ENCODE measurements at regions not wholly inside any gene's neighbourhood (a gene's known extent, or its start where the extent isn't known, plus 50 kb on each side); places are given as distances from the start of the nearest gene placed in this dataset.
"Not testable (repeated sequence)": the region's sequence is repeated elsewhere in the genome, so short reads cannot be mapped to it uniquely, and the experiment has no call there.

DNA sequence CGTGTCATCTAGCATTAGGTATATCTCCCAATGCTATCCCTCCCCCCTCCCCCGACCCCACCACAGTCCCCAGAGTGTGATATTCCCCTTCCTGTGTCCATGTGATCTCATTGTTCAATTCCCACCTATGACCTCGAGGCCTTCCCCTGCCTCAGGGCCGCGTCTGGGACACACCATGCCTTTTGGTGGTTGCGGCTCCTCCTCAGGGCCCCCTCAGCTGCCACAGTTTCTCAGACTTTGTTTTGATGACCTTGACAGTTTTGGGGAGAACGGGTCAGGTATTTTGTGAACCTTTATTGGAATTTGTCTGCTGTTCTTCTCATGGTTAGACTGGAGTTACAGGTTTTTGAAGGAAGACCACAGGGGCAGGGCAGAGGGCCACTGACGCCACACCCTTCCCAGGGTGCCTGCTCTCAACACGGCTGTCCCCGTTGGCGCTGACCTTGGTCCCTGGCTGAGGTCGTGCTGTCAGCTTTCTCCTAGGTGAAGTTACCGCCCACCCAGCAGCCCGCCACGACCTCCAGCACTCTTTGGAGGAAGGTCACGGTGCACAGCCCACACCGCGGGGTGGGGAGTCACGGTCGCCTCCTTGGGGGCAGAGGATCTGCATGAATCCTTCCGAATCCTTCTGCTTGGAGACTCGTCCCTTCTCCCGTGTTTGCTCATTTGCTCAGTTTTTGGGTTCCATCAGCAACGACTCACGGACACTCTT is 130.5 kb downstream of the KIF26A start:
- no peak for TF ChIP-seq CTCF (IDR thresholded peaks at IDR 0.05)
- ATAC-seq (ENCODE audit: low FRiP score): no peak
- DNase-seq (ENCODE audit: low spot score): no peak

- not testable (repeated sequence) for ATAC-seq (ENCODE audit: low FRiP score); DNase-seq (ENCODE audit: low spot score)
These were observed 131.3 kb downstream of the KIF26A start for GRCh38 chr14:104269511-104270241.

DNA sequence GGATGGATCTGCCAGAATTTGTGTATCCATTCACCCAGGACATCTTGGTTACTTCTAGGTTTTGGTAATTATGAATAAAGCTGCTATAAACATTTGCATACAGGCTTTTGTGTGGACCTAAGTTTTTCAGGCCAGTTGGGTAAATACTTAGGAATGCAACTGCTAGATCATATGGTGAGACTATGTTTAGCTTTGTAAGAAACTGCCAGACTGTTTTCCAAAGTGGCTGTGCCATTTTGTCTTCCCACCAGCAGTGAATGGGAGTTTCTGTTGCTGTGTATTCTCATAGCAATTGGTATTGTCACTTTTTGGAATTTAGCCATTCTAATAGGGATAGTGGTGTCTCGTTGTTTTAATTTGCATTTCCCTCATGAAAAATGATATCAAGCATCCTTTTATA is 133.0 kb downstream of the KIF26A start:
- no peak for TF ChIP-seq CTCF (IDR thresholded peaks at IDR 0.05)
- DNase-seq (ENCODE audit: low spot score): no peak
- no peak for ATAC-seq (ENCODE audit: low FRiP score)

DNA sequence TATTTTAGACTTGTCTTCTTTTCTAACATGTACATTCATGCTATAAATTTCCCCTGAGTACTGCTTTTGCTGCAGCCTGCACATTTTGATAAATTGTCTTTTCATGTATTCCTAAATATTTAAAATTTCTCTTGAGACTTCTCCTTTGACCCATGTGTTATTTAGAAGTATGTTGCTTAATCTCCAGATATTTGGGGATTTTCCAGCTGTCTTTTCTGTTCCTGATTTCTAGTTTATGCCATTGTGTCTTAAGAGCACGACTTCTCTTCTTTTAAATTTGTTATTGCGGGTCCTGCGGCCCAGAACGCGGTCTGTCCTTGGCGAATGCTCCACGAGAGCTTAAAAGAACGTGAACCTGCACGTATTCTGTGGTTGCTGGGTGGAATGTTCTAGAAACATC is 136.4 kb downstream of the KIF26A start:
- DNase-seq (ENCODE audit: low spot score) (no peak), ATAC-seq (ENCODE audit: low FRiP score) (no peak)
- TF ChIP-seq CTCF (IDR thresholded peaks at IDR 0.05): no peak

DNA sequence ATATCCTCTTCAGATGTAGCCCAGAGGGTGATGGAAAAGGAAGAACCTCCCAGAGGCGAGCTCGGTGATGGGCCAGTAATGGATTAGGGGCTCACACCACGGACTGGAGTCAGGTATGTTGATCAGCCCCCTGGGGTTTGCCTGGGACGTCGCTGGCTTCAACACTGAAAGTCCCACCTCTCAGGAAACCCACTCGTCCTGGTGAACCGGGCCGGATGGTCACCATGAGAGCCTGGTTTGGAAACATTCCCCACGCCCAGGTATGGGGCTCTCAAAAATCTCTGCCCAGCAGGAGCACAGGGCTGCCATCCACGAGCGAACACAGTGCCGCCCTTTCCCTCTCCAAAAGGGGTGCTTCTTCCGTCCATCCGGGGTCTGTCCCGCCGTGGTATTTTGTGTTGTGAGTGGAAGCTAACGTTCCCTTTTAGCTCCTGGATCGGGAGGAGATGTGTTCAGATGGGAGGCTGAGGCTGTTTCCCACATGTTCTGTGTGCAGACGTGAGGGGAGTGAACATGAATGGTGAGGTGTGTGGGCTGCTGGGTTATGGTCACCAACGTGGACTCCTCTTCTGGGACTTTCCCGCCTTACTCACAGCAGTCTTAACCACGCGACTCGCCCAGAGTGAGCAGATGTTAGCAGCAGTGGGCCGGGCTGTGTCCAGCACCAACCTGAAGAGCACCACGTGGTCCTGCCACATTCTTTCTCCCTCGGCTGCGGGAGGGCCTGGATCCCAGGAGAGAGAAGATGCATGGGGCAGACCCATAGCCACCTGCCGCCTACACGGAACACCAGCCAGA is 139.2 kb downstream of the KIF26A start:
- ATAC-seq (ENCODE audit: low FRiP score): no peak
- no peak for DNase-seq (ENCODE audit: low spot score)
- no peak for TF ChIP-seq CTCF (IDR thresholded peaks at IDR 0.05)

DNA sequence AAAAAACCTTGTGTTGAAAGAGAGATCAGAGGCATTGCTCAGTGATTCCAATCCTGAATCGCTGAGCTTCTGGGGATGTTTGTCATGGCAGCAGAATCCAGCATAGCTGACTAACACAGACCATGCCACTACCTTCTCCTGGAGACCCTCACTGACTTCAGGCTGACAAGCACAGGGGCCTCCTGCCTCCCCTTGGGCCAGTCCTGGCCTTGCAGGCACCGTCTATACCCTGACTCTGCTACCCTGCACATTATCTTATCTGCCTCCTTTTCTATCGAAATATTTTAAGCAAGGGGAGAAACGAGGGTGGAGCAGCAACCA is 139.8 kb downstream of the KIF26A start:
- ATAC-seq (ENCODE audit: low FRiP score): no peak
- TF ChIP-seq CTCF (IDR thresholded peaks at IDR 0.05): no peak
- DNase-seq (ENCODE audit: low spot score): no peak

DNA sequence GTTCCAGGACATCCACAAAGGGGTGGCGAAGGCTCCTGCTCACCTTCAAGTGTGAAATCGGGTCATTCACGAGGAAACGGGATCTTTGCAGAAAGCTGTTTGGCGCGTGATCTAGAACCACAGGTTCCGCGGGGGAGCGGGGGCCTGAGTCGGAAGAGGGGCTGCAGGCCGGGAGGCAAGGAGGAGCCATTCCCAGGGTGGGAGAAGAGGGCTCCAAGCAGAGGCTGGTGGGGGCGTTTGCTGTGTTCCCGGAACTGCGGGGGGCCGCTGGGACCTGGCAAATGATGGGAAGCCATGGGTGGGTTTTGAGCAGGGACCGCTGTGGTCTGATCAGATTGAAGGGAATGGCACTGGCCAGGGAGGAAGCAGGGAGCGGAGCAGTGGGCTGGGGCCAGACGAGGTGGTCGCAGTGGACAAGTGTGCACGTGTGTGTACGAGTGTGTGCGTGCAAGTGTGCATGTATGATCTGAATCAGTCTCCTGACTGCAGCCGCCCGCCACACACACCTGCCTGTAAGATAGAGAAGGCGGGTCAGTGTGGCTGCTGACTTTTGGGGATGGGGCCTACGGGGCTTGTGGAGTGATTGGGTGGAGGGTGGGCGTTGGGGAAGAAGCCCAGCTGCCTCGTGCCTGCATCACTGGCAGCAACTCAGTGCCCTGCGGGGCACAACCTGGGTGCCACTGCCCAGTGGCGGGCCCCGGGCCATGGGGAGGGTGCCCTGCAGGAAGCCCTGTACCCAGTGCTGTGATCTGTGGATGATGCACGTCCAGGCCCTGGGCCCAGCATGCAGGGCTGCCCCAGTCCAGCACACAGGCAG is 141.9 kb downstream of the KIF26A start:
- ATAC-seq (ENCODE audit: low FRiP score) (no peak), DNase-seq (ENCODE audit: low spot score) (no peak)
- TF ChIP-seq CTCF (IDR thresholded peaks at IDR 0.05): no peak
